ENCODE measurements at regions not wholly inside any gene's neighbourhood (a gene's known extent, or its start where the extent isn't known, plus 50 kb on each side); places are given as distances from the start of the nearest gene placed in this dataset.

DNA sequence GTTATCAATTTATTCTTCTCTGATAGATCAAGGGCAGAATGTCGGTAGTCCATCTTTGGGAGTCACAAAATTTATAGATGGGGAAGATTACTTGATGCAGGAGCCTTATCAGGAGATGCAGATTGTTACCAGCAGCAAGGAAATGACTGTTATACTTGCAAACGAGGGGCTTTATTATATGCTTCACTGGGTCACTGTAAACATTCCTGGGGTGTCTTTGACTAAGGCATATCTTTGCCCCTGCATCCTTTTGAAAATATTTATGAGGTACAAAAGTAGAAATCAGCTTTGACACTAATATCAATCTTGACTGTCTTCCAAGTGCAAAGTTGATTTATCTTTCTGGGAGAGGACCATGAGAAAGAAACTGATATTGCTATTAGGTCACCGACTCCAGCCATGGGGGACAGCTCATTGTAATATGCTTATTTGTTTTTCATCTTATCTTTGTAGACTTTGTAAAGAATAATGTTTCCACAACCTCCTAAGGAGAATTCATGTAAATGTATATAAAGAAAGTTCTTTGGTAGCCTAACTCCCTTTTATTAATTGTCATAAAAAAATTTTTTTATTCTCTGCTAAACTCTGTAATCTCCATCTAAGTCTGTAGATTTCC is 177.3 kb upstream of the EMCN start:
- no peak for TF ChIP-seq CTCF (conservative IDR thresholded peaks at IDR 0.05; ENCODE audit: low read depth, low read length)
- H3K4me3 ChIP-seq (ENCODE audit: low read length) = no peak overlapping the region

DNA sequence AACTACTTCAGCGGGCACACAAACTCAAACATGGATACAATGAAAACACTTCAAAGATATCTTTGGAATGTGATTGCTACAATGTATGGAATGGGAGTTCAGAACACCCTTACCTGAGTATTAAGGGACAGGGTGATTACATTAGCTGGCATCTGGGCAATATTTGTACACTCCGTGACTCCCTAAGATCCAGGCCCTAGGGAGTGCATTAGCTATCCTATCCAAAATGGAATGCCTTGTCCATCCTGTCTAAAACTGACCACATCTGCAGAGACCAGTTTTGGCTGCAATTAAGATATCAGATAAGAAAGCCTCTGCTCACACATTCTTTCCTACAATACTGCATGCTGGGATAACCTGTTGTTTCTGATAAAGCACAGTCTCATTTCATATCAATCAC is 176.6 kb upstream of the EMCN start:
- no peak for DNase-seq (ENCODE audit: low read depth)
- no peak overlapping the region for H3K4me3 ChIP-seq (ENCODE audit: low read length)
- no peak for TF ChIP-seq CTCF (conservative IDR thresholded peaks at IDR 0.05; ENCODE audit: low read depth, low read length)

More for the DNA sequence above, 177.3 kb upstream of the EMCN start:
- no peak for DNase-seq (ENCODE audit: low read depth)

DNA sequence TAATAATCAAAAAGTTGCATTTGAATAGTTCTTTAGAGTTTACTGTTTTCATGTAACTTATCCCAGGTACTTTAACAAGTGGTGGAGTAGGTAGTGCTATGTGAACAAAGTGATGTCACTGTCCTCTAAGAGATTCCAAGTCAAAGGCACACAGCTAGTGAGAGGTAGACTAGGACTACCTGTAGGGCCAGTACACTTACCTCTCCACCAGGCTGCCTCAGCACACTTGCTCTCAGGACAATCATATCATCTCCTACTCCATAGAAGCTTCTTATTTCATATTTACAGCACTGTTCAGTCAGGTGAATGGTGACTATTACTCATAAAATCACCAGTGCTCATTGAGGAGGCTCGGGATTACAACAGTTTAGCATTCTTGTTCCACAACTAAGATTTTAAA is 173.0 kb upstream of the EMCN start:
- no peak for TF ChIP-seq CTCF (conservative IDR thresholded peaks at IDR 0.05; ENCODE audit: low read depth, low read length)
- no peak overlapping the region for H3K4me3 ChIP-seq (ENCODE audit: low read length)

GRCh38 chr4:100688368-100688767 is 170.5 kb upstream of the EMCN start:
- TF ChIP-seq CTCF (conservative IDR thresholded peaks at IDR 0.05; ENCODE audit: low read depth, low read length) = no peak
- no peak for DNase-seq (ENCODE audit: low read depth)
- H3K4me3 ChIP-seq (ENCODE audit: low read length) = no peak overlapping the region

More for the DNA sequence above, 173.0 kb upstream of the EMCN start:
- no peak for DNase-seq (ENCODE audit: low read depth)

DNA sequence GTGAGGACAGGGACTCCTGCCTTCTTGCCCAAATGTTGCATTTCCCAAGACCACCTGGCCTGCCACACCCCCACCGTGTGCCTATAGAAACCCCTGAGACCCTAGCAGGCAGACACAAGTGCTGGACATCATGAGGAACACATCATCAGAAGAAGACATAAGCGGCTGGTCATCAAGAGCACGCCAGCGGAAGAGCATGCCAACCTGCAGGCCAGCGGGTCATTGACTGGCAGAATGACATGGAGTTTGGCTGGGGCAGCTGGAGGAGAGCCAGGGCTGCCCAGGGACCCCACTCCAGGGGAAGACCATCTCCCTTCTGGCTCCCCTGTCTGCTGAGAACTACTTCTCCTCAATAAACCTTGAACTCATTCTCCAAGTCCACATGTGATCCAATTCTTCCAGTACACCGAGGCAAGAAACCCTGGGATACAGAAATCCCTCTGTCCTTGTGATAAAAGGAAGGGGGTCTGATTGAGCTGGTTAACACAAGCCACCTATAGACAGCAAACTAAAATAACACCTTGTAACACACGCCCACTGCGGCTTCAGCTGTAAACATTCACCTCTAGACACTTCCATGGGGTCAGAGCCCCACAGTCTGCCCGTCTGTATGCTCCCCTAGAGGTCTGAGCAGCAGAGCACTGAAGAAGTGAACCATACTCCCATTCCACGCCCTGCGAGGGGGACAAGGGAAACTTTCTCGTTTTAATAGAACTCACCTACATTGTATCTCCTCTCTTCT is 164.8 kb upstream of the EMCN start:
- no peak for DNase-seq (ENCODE audit: low read depth)
- no peak for TF ChIP-seq CTCF (conservative IDR thresholded peaks at IDR 0.05; ENCODE audit: low read depth, low read length)
- no peak overlapping the region for H3K4me3 ChIP-seq (ENCODE audit: low read length)

DNA sequence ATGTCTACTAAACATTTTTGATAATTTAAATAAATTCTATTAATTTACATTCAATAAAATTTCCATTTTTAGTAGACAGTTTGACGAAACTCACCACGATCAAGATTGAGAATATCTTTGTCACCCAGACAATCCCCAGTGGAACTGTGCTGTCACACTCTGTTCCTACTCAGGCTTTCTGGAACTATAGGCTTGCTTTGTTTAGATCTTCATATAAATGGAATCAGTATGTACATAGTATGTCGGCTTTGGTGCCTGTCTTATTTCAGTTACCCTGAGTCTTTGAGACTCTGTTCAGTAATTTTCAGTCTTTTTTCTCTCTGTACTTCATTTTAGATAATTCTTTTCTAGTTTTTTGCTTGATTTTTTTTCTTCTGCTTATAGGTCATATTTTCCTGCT is 163.5 kb upstream of the EMCN start:
- no peak for TF ChIP-seq CTCF (conservative IDR thresholded peaks at IDR 0.05; ENCODE audit: low read depth, low read length)
- no peak for DNase-seq (ENCODE audit: low read depth)
- no peak overlapping the region for H3K4me3 ChIP-seq (ENCODE audit: low read length)

- H3K4me3 ChIP-seq (ENCODE audit: low read length) = no peak overlapping the region
- DNase-seq (ENCODE audit: low read depth) = no peak
- no peak for TF ChIP-seq CTCF (conservative IDR thresholded peaks at IDR 0.05; ENCODE audit: low read depth, low read length)
Measured at GRCh38 chr4:100679926-100680325, 162.1 kb upstream of the EMCN start.

Data from retinal pigment epithelial cell (primary cell).